Loucy (cell line): ENCODE measurements at regions not wholly inside any gene's neighbourhood (a gene's known extent, or its start where the extent isn't known, plus 50 kb on each side); places are given as distances from the start of the nearest gene placed in this dataset.

Experiments
- CTCF ChIP-seq: fragments of 200-600 bp; sonication (generic); conservative IDR thresholded peaks from 2 replicates; pipeline ENCODE4 v1.5.1; 2014; ENCODE audit warnings: mild to moderate bottlenecking, antibody characterized with exemption, low read length
- EZH2phosphoT487 ChIP-seq: fragments of 200-600 bp; IDR thresholded peaks from 2 replicates; pipeline ENCODE4 v1.6.1; 2018; ENCODE audit warnings: antibody characterized with exemption, mild to moderate bottlenecking, moderate library complexity, borderline replicate concordance

GRCh38 chr2:45114221-45114955 lies 105.1 kb upstream of the SIX2 start:
- no peak for TF ChIP-seq EZH2phosphoT487
- no peak for TF ChIP-seq CTCF
